K562 (cell line): ENCODE measurements at regions not wholly inside any gene's neighbourhood (a gene's known extent, or its start where the extent isn't known, plus 50 kb on each side); places are given as distances from the start of the nearest gene placed in this dataset.

Experiments
- ADNP ChIP-seq: fragments of 200-800 bp; sonication (Bioruptor generic); IDR thresholded peaks from 2 replicates; pipeline ENCODE4 v1.6.1; 2016; ENCODE audit warnings: missing genetic modification characterization, missing compliant biosample characterization
- ARID2 ChIP-seq: fragments of 450-650 bp; IDR thresholded peaks from 2 replicates; pipeline ENCODE4 v1.6.1; 2017; ENCODE audit warnings: antibody characterized with exemption, mild to moderate bottlenecking
- BRD9 ChIP-seq: fragments of 450-650 bp; IDR thresholded peaks from 2 replicates; pipeline ENCODE4 v1.6.1; 2018; ENCODE audit warnings: low read depth; ENCODE audit not compliant: partially characterized antibody
- CREBBP ChIP-seq: IDR thresholded peaks from one replicate; pipeline ENCODE4 v1.6.1; 2012; ENCODE audit warnings: low read depth, mild to moderate bottlenecking, control low read depth, inconsistent platforms, low read length
- EHMT2 ChIP-seq: fragments of 450-650 bp; IDR thresholded peaks from 2 replicates; pipeline ENCODE4 v1.6.1; 2018; ENCODE audit warnings: antibody characterized with exemption
- GTF2E2 ChIP-seq: fragments of 200-800 bp; sonication (Bioruptor generic); IDR thresholded peaks from 2 replicates; pipeline ENCODE4 v1.6.1; 2016; ENCODE audit warnings: missing genetic modification characterization, missing compliant biosample characterization
- HNRNPUL1 ChIP-seq: fragments of 200-400 bp; formaldehyde crosslinking; IDR thresholded peaks from 2 replicates; pipeline ENCODE4 v1.6.1; 2017; ENCODE audit warnings: low read length
- HOXB6 ChIP-seq: fragments of 250-450 bp; sonication (Bioruptor Pico); IDR thresholded peaks from 2 replicates; pipeline ENCODE4 v1.5.1; 2022; ENCODE audit warnings: mild to moderate bottlenecking, borderline replicate concordance
- KDM5B ChIP-seq: fragments of 200-600 bp; sonication (generic); IDR thresholded peaks from 2 replicates; pipeline ENCODE4 v1.6.1; 2012; ENCODE audit warnings: low read depth, mild to moderate bottlenecking, moderate library complexity, low read length, control low read depth, inconsistent platforms; ENCODE audit not compliant: insufficient replicate concordance
- MTA1 ChIP-seq: fragments of 450-650 bp; IDR thresholded peaks from 2 replicates; pipeline ENCODE4 v1.6.1; 2017; ENCODE audit warnings: borderline replicate concordance
- NEUROD1 ChIP-seq: fragments of 150-350 bp; IDR thresholded peaks from 2 replicates; pipeline ENCODE4 v1.6.1; 2014; ENCODE audit warnings: borderline replicate concordance, low read length, low read depth; ENCODE audit not compliant: partially characterized antibody
- NFE2L1 ChIP-seq: fragments of 450-650 bp; IDR thresholded peaks from 2 replicates; pipeline ENCODE4 v1.6.1; 2016; ENCODE audit warnings: missing genetic modification characterization, low read depth, mild to moderate bottlenecking, missing compliant biosample characterization, moderate library complexity, borderline replicate concordance
- NFIC ChIP-seq: fragments of 450-650 bp; IDR thresholded peaks from 2 replicates; pipeline ENCODE4 v1.6.1; 2017; ENCODE audit warnings: mild to moderate bottlenecking, inconsistent platforms
- NFRKB ChIP-seq: fragments of 450-650 bp; IDR thresholded peaks from 2 replicates; pipeline ENCODE4 v1.6.1; 2016; ENCODE audit warnings: low read depth
- SIN3B ChIP-seq: fragments of 450-650 bp; IDR thresholded peaks from 2 replicates; pipeline ENCODE4 v1.6.1; 2017; ENCODE audit warnings: low read depth, mild to moderate bottlenecking, moderate library complexity
- ZBTB7A ChIP-seq: IDR thresholded peaks from 2 replicates; pipeline ENCODE4 v1.6.1; 2011; ENCODE audit warnings: low read depth, mild to moderate bottlenecking, low read length, moderate library complexity, borderline replicate concordance; ENCODE audit not compliant: control insufficient read depth
- ZNF143 ChIP-seq: sonication (generic); formaldehyde crosslinking; IDR thresholded peaks from 2 replicates; pipeline ENCODE4 v1.9.0; 2022; ENCODE audit warnings: mild to moderate bottlenecking, missing genetic modification reagents
- ZNF239 ChIP-seq: fragments of 250-450 bp; sonication (Bioruptor Pico); IDR thresholded peaks from 2 replicates; pipeline ENCODE4 v1.4.0; 2020; ENCODE audit warnings: mild to moderate bottlenecking
- ZNF384 ChIP-seq: IDR thresholded peaks from 2 replicates; pipeline ENCODE4 v1.6.1; 2012; ENCODE audit warnings: low read depth, low read length, improper control_type of control experiment
- ZNF436 ChIP-seq: fragments of 250-450, 450-650 bp; sonication (Bioruptor Pico); formaldehyde crosslinking; IDR thresholded peaks from 2 replicates; pipeline ENCODE4 v1.7.0; 2020; ENCODE audit warnings: mild to moderate bottlenecking
- ZNF766 ChIP-seq: fragments of 200-800 bp; sonication (Bioruptor generic); conservative IDR thresholded peaks from 2 replicates; pipeline ENCODE4 v1.6.1; 2016; ENCODE audit warnings: missing genetic modification characterization, missing compliant biosample characterization
- ZZZ3 ChIP-seq: fragments of 450-650 bp; IDR thresholded peaks from 2 replicates; pipeline ENCODE4 v1.6.1; 2016; ENCODE audit warnings: antibody characterized with exemption, mild to moderate bottlenecking, moderate library complexity
- TF ChIP-seq, protein P1 (sequence below): fragments of 200-800 bp; sonication (Bioruptor generic); IDR thresholded peaks from 2 replicates; pipeline ENCODE4 v1.6.1; 2016; ENCODE audit warnings: missing genetic modification characterization, missing compliant biosample characterization
- TF ChIP-seq, protein P2 (sequence below): fragments of 450-650 bp; conservative IDR thresholded peaks from 2 replicates; pipeline ENCODE4 v1.6.1; 2016; ENCODE audit warnings: missing genetic modification characterization, low read depth, mild to moderate bottlenecking, control low read depth, missing compliant biosample characterization

DNA sequence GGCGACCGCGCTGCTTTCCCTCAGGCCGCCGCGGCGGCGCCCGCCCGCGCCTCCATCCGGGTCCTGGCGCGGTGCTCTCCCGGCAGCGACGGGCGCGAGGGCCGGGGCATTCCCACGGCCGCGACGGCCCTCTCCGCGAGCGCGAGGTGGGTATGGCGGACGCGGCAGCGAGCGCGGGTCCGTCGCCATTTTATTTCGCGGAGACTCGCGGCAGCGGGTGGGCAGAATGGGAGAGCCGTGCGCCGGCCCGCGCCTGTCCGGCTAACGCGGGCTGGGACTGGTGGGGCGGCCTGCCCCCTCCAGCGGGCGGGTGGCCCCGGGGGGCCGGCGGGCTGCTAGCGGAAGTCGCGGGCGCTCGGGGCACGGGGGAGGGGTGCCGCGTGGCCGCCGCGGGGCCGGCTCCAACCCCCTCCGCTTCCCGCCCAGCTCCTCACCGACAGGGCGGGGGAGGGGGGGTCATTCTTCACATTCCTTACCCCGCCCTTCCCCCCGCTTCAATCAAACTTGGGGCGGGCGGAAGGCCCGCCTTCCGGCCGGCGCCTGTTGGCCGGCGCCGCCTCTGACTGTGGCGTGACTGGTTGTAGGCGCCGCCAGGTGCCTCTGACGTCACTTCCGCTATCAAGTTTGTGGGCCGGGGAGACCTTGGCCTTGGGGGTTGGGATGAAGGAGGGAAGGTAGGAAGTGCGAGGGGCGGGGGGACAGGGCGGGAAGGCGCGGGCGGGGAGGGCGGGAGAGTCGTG, 82.1 kb downstream of the PTPDC1 start (continued):
- TF ChIP-seq SIN3B (peak; percentile 68), ZZZ3 (no peak), ADNP (tag) (no peak), HNRNPUL1 (no peak), ZNF766 (CRISPR knock-in tag) (peak; percentile 82), GTF2E2 (tag) (peak; percentile 92; the same call in 1 of the 2 replicates), KDM5B (peak; percentile 72), ZNF239 (CRISPR knock-in tag) (no peak), ZNF436 (CRISPR knock-in tag) (no peak), BRD9 (no peak), CREBBP (no peak), NFIC (no peak), NFE2L1 (no peak), MTA1 (0 out of 2 replicates have a peak, but pooled peaks have one; percentile 56), ZBTB7A (0 out of 2 replicates have a peak, but pooled peaks have one; percentile 58), ZNF143 (CRISPR knock-in tag) (no peak), HOXB6 (peak; percentile 66; the same call in 1 of the 2 replicates), ZNF384 (no peak), EHMT2 (no peak), ARID2 (no peak), NFRKB (peak; percentile 46), NEUROD1 (peak; percentile 96)
- TF ChIP-seq, protein P1, sequence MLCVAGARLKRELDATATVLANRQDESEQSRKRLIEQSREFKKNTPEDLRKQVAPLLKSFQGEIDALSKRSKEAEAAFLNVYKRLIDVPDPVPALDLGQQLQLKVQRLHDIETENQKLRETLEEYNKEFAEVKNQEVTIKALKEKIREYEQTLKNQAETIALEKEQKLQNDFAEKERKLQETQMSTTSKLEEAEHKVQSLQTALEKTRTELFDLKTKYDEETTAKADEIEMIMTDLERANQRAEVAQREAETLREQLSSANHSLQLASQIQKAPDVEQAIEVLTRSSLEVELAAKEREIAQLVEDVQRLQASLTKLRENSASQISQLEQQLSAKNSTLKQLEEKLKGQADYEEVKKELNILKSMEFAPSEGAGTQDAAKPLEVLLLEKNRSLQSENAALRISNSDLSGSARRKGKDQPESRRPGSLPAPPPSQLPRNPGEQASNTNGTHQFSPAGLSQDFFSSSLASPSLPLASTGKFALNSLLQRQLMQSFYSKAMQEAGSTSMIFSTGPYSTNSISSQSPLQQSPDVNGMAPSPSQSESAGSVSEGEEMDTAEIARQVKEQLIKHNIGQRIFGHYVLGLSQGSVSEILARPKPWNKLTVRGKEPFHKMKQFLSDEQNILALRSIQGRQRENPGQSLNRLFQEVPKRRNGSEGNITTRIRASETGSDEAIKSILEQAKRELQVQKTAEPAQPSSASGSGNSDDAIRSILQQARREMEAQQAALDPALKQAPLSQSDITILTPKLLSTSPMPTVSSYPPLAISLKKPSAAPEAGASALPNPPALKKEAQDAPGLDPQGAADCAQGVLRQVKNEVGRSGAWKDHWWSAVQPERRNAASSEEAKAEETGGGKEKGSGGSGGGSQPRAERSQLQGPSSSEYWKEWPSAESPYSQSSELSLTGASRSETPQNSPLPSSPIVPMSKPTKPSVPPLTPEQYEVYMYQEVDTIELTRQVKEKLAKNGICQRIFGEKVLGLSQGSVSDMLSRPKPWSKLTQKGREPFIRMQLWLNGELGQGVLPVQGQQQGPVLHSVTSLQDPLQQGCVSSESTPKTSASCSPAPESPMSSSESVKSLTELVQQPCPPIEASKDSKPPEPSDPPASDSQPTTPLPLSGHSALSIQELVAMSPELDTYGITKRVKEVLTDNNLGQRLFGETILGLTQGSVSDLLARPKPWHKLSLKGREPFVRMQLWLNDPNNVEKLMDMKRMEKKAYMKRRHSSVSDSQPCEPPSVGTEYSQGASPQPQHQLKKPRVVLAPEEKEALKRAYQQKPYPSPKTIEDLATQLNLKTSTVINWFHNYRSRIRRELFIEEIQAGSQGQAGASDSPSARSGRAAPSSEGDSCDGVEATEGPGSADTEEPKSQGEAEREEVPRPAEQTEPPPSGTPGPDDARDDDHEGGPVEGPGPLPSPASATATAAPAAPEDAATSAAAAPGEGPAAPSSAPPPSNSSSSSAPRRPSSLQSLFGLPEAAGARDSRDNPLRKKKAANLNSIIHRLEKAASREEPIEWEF (CRISPR knock-in tag): no peak
- TF ChIP-seq, protein P2, sequence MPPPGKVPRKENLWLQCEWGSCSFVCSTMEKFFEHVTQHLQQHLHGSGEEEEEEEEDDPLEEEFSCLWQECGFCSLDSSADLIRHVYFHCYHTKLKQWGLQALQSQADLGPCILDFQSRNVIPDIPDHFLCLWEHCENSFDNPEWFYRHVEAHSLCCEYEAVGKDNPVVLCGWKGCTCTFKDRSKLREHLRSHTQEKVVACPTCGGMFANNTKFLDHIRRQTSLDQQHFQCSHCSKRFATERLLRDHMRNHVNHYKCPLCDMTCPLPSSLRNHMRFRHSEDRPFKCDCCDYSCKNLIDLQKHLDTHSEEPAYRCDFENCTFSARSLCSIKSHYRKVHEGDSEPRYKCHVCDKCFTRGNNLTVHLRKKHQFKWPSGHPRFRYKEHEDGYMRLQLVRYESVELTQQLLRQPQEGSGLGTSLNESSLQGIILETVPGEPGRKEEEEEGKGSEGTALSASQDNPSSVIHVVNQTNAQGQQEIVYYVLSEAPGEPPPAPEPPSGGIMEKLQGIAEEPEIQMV (tag): no peak
